ENCODE measurements at regions not wholly inside any gene's neighbourhood (a gene's known extent, or its start where the extent isn't known, plus 50 kb on each side); places are given as distances from the start of the nearest gene placed in this dataset.

DNA sequence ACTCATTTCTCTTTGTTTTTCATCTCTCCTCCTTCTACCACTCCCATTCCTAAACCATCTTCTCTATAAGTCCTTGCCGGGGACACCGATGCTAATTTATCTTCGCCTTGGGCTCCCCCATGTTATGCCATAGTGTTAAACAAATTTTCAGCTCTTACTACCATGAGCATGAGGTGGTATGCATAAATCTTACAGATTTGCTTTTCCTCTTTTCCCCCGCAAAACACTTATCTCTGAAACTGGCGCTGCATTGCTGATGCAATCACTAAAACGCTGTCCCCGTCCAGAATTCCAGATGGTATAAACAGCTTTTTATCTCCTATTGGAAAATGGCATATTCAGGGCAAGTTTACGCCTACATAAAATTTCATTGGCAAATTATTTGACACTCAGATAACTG lies 673.6 kb upstream of the CDH8 start:
- intact Hi-C loops (cut with DNase I; ENCODE audit: low total_unique reads), result no loop called here
- H3K9me3 ChIP-seq, result no peaks in the 10 kb centered on the region
- no peaks in the 10 kb centered on the region for H3K27me3 ChIP-seq
- no peak for DNase-seq
- TF ChIP-seq EP300 (IDR thresholded peaks at IDR 0.05) (no peak), POLR2AphosphoS5 (IDR thresholded peaks at IDR 0.05) (no peak), POLR2A (IDR thresholded peaks at IDR 0.05) (no peak)
- TF ChIP-seq, protein P1, sequence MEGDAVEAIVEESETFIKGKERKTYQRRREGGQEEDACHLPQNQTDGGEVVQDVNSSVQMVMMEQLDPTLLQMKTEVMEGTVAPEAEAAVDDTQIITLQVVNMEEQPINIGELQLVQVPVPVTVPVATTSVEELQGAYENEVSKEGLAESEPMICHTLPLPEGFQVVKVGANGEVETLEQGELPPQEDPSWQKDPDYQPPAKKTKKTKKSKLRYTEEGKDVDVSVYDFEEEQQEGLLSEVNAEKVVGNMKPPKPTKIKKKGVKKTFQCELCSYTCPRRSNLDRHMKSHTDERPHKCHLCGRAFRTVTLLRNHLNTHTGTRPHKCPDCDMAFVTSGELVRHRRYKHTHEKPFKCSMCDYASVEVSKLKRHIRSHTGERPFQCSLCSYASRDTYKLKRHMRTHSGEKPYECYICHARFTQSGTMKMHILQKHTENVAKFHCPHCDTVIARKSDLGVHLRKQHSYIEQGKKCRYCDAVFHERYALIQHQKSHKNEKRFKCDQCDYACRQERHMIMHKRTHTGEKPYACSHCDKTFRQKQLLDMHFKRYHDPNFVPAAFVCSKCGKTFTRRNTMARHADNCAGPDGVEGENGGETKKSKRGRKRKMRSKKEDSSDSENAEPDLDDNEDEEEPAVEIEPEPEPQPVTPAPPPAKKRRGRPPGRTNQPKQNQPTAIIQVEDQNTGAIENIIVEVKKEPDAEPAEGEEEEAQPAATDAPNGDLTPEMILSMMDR (IDR thresholded peaks at IDR 0.05), result no peak
- no peaks in the 10 kb centered on the region for H3K4me1 ChIP-seq
- no peaks in the 10 kb centered on the region for H3K36me3 ChIP-seq
- 68 to 75% (median 73%) methylated on average over 8 of the region's 8 CpGs for WGBS, 5 donors
- no peak overlapping the region for H3K4me3 ChIP-seq
- no peak overlapping the region for H3K27ac ChIP-seq

DNA sequence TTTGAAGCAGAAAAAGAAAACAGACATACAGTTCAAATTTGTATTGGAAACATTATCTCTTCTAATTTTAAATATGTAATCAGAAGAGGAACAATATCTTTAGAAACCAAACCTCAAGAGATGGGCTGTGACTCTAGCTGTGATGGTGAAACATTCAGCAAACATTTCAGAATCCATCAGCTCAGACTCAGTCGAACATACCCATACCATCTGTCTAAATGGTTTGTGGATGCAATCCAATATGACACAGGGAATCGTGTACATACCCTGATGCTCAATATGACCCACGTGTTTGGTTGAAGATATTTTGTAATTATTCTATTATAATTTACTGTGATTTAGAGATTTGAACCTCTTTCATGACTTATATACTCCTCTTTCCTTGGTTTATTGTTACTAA lies 665.2 kb upstream of the CDH8 start:
- peaks cover 0 to 3% (median 0%) of the 10 kb centered on the region in 4 donors for H3K9me3 ChIP-seq
- intact Hi-C loops (cut with DNase I; ENCODE audit: low total_unique reads), result no loop called here
- H3K4me1 ChIP-seq, result no peaks in the 10 kb centered on the region
- DNase-seq, result no peak
- no peak overlapping the region for H3K4me3 ChIP-seq
- no peak overlapping the region for H3K27ac ChIP-seq
- H3K36me3 ChIP-seq, result no peaks in the 10 kb centered on the region
- 78 to 84% (median 79%) methylated on average over 3 of the region's 3 CpGs for WGBS, 5 donors
- TF ChIP-seq EP300 (IDR thresholded peaks at IDR 0.05), result no peak
- H3K27me3 ChIP-seq, result no peaks in the 10 kb centered on the region

DNA sequence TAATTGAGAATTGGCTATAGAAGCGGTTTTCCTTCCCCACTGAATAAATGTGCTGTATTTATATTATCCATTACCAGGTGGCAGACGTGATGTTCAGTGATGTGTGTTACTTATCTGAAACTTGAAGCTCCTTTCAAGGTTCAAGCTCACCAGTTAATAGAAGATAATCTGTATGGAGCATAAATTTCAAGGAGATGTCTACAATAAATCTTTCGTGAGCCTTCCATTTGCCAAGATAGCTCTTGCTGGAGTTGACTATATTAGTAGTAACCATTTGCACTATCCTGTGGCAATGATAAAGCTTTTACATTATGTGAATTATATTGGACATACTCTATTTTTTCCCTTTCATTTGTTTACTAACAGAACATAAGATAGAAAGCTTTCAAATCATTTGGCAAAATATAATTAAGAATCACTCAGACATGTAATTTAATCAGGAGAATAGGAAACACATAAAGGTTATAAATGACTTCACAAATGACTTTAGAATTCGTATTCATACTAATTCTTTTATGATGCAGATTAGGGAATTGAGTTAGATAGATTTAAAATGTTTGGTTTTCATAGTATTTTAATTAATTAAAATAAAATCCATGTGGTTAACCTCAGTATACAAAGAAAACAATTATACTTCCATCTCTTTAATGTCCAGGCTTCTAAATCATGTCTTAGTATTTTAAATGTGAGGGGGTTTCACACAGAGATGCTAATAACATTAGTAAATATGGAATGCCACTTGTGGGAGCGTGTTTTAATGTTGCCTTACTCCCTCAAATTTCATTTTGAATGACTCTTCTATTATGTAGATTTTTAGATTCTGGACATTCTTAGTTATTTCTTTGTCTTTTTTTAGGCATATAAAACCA lies 664.4 kb upstream of the CDH8 start:
- intact Hi-C loops (cut with DNase I; ENCODE audit: low total_unique reads), result no loop called here
- TF ChIP-seq POLR2AphosphoS5 (IDR thresholded peaks at IDR 0.05) (no peak), EP300 (IDR thresholded peaks at IDR 0.05) (no peak), POLR2A (IDR thresholded peaks at IDR 0.05) (no peak)
- TF ChIP-seq, protein P1 (IDR thresholded peaks at IDR 0.05), result no peak
- no peak overlapping the region for H3K4me3 ChIP-seq
- H3K36me3 ChIP-seq, result no peaks in the 10 kb centered on the region
- 58 to 68% (median 63%) methylated on average over 5 of the region's 5 CpGs for WGBS, 5 donors
- peaks cover 0 to 9% (median 0%) of the 10 kb centered on the region in 4 donors for H3K9me3 ChIP-seq
- H3K27me3 ChIP-seq, result no peaks in the 10 kb centered on the region
- DNase-seq, result no peak
- H3K27ac ChIP-seq, result no peak overlapping the region
- H3K4me1 ChIP-seq, result no peaks in the 10 kb centered on the region

DNA sequence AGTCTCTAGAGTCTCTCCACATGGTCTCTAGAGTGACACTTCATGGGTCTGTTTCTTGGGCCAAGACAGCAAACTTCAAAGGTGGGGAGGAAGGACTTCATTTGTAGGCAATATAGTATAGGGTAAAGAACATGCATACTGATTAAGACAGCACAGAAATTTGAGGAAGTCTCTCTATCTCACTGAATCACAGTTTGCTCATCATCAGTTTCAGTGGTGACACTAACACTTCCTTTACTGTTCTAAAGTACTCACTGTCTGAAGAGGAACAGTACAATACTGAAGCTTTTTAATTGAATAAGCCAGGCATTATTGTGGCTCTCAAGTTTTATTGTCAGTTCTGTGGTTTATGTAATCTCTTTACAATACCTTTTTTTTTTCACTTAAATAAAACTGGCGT lies 656.4 kb upstream of the CDH8 start:
- H3K4me1 ChIP-seq, result no peaks in the 10 kb centered on the region
- intact Hi-C loops (cut with DNase I; ENCODE audit: low total_unique reads), result no loop called here
- no peaks in the 10 kb centered on the region for H3K36me3 ChIP-seq
- no peak overlapping the region for H3K4me3 ChIP-seq
- H3K9me3 ChIP-seq, result peaks cover 7 to 43% (median 16%) of the 10 kb centered on the region in 4 donors
- no peak overlapping the region for H3K27ac ChIP-seq
- no peak for DNase-seq
- H3K27me3 ChIP-seq, result no peaks in the 10 kb centered on the region
- 55 to 85% (median 67%) methylated on average over 1 of the region's 1 CpG for WGBS, 5 donors
- TF ChIP-seq POLR2A (IDR thresholded peaks at IDR 0.05), result no peak
- TF ChIP-seq EP300 (IDR thresholded peaks at IDR 0.05), result no peak
- TF ChIP-seq POLR2AphosphoS5 (IDR thresholded peaks at IDR 0.05), result no peak
- TF ChIP-seq, protein P1 (IDR thresholded peaks at IDR 0.05), result no peak

DNA sequence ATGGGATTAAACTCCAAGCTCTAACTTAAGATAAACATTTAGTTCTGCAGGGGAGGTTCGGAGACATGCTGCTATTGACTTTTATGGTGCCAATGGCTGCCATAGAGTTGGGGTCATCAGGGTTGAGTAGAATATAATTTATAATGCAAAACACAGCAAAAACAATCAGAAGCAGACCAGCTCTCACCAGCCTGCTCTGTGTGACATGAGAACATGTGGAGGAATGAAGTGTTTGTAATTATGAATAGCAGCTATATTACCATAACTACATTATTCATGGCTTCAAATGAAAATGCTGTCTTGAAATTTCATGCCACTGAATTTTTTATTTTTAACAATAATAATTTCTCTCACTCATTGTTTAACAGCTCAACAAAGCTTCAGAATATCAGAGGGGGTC lies 645.6 kb upstream of the CDH8 start:
- no peak for TF ChIP-seq EP300 (IDR thresholded peaks at IDR 0.05)
- TF ChIP-seq, protein P1 (IDR thresholded peaks at IDR 0.05), result no peak
- no peak for DNase-seq
- intact Hi-C loops (cut with DNase I; ENCODE audit: low total_unique reads), result no loop called here
- Histone ChIP-seq H3K27me3 (no peaks in the 10 kb centered on the region), H3K27ac (no peak overlapping the region), H3K4me3 (no peak overlapping the region), H3K4me1 (no peaks in the 10 kb centered on the region), H3K36me3 (no peaks in the 10 kb centered on the region), H3K9me3 (peaks cover 7 to 55% (median 32%) of the 10 kb centered on the region in 4 donors)
- WGBS, 5 donors, result 75 to 95% (median 86%) methylated on average over 1 of the region's 1 CpG

Data from stomach (tissue), 8 donors.